ENCODE measurements at regions not wholly inside any gene's neighbourhood (a gene's known extent, or its start where the extent isn't known, plus 50 kb on each side); places are given as distances from the start of the nearest gene placed in this dataset.

GRCh38 chr18:8507915-8508705 lies 101.1 kb upstream of the RAB12 start:
- no peak for TF ChIP-seq CTCF (IDR thresholded peaks at IDR 0.05)
- H3K4me1 ChIP-seq: no peaks in the 10 kb centered on the region

GRCh38 chr18:8513249-8513648 lies 96.0 kb upstream of the RAB12 start:
- no peaks in the 10 kb centered on the region for H3K36me3 ChIP-seq (ENCODE audit: low read depth, missing control alignments)
- no peak overlapping the region for H3K27ac ChIP-seq
- no peaks in the 10 kb centered on the region for H3K9me3 ChIP-seq
- no peaks in the 10 kb centered on the region for H3K27me3 ChIP-seq
- H3K4me1 ChIP-seq: no peaks in the 10 kb centered on the region
- TF ChIP-seq CTCF (IDR thresholded peaks at IDR 0.05): no peak
- TF ChIP-seq POLR2A (IDR thresholded peaks at IDR 0.05): no peak
- H3K4me3 ChIP-seq: no peak overlapping the region
- intact Hi-C loops (cut with DNase I; ENCODE audit: low total_unique reads): no loop called here
- DNase-seq: no peak
- WGBS, 2 donors: 93 to 94% methylated on average over 3 to 5 of the region's 5 CpGs

More at GRCh38 chr18:8507915-8508705, 101.1 kb upstream of the RAB12 start:
- intact Hi-C loops (cut with DNase I; ENCODE audit: low total_unique reads): no loop called here
- 72 to 81% methylated on average over 10 of the region's 10 CpGs for WGBS, 2 donors
- Histone ChIP-seq H3K9me3 (no peaks in the 10 kb centered on the region), H3K27me3 (no peaks in the 10 kb centered on the region), H3K36me3 (ENCODE audit: low read depth, missing control alignments) (no peaks in the 10 kb centered on the region), H3K4me3 (no peak overlapping the region), H3K27ac (no peak overlapping the region)
- no peak for DNase-seq

- 81 to 84% methylated on average over 4 of the region's 4 CpGs for WGBS, 2 donors
- H3K27me3 ChIP-seq: no peaks in the 10 kb centered on the region
- H3K4me3 ChIP-seq: no peak overlapping the region
- H3K4me1 ChIP-seq: no peaks in the 10 kb centered on the region
- H3K9me3 ChIP-seq: no peaks in the 10 kb centered on the region
- no peak overlapping the region for H3K27ac ChIP-seq
- TF ChIP-seq POLR2A (IDR thresholded peaks at IDR 0.05): no peak
- no peak for TF ChIP-seq CTCF (IDR thresholded peaks at IDR 0.05)
- intact Hi-C loops (cut with DNase I; ENCODE audit: low total_unique reads): no loop called here
- no peak for DNase-seq
- H3K36me3 ChIP-seq (ENCODE audit: low read depth, missing control alignments): no peaks in the 10 kb centered on the region
Observed at GRCh38 chr18:8514409-8514808, 94.8 kb upstream of the RAB12 start.

- intact Hi-C loops (cut with DNase I; ENCODE audit: low total_unique reads): no loop called here
- TF ChIP-seq CTCF (IDR thresholded peaks at IDR 0.05): no peak
- no peak for TF ChIP-seq POLR2A (IDR thresholded peaks at IDR 0.05)
- Histone ChIP-seq H3K27ac (no peak overlapping the region), H3K36me3 (ENCODE audit: low read depth, missing control alignments) (no peaks in the 10 kb centered on the region), H3K4me3 (no peak overlapping the region), H3K4me1 (no peaks in the 10 kb centered on the region), H3K27me3 (no peaks in the 10 kb centered on the region), H3K9me3 (no peaks in the 10 kb centered on the region)
- 78 to 86% methylated on average over 9 of the region's 9 CpGs for WGBS, 2 donors
- DNase-seq: no peak
Observed at GRCh38 chr18:8515142-8515865, 93.9 kb upstream of the RAB12 start.

All from testis (tissue), 2 donors.